ENCODE measurements at regions not wholly inside any gene's neighbourhood (a gene's known extent, or its start where the extent isn't known, plus 50 kb on each side); places are given as distances from the start of the nearest gene placed in this dataset.
"Not testable (repeated sequence)": the region's sequence is repeated elsewhere in the genome, so short reads cannot be mapped to it uniquely, and the experiment has no call there.

DNA sequence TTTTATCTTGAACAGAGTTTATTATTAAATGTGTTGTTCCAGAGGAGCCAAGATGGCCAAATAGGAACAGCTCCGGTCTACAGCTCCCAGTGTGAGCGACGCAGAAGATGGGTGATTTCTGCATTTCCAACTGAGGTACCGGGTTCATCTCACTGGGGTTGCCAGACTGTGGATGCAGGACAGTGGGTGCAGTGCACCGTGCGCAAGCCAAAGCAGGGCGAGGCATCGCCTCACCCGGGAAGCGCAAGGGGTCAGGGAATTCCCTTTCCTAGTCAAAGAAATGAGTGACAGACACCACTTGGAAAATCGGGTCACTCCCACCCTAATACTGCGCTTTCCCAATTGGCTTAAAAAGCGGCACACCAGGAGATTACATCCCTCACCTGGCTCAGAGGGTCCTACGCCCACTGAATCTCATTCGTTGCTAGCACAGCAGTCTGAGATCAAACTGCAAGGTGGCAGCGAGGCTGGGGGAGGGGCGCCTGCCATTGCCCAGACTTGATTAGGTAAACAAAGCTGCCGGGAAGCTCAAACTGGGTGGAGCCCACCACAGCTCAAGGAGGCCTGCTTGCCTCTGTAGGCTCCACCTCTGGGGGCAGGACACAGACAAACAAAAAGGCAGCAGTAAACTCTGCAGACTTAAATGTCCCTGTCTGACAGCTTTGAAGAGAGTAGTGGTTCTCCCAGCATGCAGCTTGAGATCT lies 155.2 kb upstream of the KBTBD8 start:
- not testable (repeated sequence) for DNase-seq (ENCODE audit: low read depth, low spot score)

DNA sequence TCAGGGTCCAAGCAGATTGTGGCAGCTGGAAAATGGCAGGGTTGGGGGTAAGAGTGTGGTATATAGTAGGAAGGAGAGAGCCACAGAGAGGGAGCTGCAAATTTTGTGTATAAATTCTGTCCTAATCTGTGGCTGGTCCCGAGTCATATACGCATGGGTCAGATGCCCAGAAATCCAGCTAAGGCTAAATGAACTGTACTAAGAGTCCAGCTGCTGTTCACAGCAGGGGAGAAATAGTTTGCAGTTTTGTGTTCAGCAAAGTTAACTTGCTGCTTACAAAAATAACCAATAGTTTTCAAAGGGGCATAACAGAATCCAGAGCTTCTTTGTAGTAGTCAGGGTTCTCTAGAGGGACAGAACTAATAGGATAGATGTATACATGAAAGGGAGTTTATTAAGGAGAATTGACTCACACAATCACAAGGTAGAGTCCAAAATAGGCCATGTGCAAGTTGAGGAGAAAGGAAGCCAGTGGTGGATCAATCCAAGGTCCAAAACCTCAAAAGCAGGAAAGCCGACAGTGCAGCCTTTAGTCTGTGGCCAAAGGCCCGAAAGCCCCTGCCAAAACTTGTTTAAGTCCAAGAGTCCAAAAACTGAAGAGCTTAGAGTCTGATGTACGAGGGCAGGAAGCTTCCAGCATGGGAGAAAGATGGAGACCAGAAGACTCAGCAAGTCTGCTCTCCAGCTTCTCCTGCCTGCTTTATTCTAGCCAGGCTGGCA lies 146.1 kb upstream of the KBTBD8 start:
- peak; percentile 23 for DNase-seq (ENCODE audit: low read depth, low spot score)

DNA sequence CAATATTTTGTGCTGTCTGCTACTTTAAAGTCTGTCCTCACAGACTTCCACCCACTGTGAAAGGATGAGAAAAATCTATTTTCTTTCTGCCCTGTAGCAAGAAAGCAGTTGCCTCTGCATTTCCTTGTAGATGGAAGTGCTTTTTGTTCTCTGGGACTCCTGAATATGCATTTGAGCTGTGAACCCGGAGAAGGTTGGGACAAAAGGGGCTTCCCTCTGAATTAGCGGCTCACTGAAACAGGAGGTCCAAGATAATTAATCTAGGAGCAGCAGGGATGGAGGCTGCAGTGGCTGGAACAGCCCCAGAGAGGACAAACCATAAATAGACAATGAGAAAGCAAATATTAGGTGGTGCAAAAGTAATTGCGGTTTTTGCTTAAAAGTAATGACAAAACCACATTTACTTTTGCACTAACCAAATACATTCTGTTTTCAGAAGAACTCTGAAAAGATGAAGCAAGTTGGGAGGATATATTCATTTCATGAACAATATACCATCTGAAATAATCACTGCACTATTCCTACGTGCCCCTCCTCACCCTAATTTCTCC lies 143.4 kb upstream of the KBTBD8 start:
- no peak for DNase-seq (ENCODE audit: low read depth, low spot score)

DNA sequence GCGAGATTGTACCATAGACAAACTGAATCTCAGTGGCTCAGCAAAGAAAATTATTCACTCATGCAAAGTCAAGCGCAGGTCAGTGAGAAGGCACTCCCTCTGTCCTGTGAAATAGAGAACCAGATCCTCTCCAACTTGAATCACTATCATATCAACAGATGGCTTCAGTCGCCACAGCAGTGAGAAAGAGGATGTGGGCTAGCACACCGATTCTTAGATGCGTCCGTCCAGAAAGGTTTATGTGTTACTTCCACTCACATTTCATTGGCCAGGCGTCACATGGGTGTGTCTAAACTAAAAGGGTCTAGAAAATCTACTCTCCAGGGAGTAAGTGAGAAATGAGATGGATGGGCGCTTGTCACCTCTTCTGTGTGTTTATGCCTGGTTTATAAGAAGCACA lies 141.6 kb upstream of the KBTBD8 start:
- no peak for DNase-seq (ENCODE audit: low read depth, low spot score)

DNA sequence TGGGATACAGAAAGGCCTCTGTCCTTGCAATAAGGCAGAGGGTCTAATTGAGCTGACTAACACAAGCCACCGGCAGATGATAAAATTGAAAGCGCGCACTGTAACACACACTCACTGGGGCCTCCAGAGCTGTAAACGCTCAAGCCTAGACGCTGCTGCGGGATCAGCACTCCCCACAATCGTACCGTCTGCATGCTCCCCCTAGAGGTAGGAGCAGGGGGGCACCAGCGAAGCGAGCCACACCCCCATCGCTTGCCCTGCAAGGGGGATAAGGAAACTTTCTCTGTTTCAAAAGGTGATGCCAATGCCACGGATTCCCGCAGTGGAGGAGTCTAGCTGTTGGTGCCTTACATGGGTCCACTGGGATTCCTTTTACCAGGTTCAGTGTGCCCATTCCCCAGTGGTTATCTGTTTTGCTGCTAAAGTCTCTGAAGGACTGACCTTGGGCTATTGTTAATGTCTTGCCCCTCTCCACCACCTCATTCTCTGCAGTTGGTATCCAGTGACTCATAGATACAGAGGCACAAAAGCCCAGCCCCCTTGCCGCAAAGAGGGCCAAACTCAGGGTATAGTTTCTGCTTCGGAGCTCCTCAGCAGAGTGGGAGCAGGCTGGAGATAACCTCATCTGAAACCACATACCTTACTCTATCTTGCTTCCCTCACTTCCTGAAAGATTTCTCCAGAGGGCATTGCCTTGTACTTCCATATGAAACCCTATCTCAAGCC lies 139.3 kb upstream of the KBTBD8 start:
- no peak for DNase-seq (ENCODE audit: low read depth, low spot score)

DNA sequence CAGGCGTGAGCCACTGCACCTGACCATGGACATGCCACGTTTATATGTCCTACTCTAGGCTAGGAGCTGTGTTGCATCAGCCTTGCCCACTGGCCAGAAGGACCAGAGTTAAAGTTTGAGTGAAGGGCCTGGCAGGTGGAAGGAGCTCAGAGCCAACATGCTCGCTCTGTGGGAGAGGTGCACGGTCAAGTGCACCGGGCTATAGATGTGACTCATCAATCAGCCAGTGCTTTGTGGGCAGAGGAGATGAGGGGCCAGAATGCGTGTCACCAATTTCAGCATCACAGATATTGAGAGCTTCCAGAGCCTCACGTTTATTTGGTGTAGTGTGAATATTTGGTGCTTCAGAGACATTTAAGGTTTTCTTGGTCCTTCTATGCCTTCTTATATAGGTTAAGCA lies 137.3 kb upstream of the KBTBD8 start:
- peak; percentile 11 for DNase-seq (ENCODE audit: low read depth, low spot score)

DNA sequence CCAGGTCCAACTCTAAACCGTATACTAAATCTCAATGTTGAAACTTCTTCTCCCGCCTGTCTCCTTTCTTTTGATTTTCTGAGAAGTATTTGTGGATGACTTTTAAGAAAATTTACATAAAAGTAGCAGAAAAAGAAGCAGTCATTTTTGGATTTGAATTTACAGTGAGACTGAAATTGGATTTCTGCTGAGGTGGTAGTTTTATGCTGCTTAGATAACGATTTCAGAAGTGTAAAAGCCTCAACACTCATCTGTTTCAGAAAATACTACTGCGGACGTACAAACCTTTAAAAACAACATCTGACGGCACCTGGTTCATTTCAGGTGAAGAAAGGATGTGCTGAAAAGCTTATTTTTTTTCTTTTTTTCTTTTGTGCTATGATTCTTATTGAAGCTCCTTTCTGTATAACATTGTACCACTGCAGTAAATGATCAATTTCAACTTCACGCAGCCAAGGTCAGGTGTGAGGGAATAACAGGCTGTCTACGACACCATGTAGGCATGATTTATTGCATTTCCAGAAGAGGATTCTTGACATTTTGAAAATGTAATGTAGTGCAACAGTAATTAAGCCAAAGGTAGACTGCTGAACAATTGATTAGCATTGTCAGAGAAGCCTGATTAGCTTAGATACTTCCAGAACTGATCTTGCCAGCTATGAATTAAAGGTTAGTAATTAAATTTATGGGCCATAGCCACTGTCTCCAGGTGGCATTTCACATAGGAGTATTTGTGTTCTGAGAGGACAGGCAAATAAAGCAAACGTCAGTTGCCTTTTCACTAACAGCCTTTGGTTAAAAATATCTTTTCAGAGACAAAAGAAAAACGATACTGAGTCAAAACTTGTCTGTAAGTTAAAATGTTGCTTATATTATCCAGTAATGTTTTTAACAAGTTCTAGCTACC lies 134.6 kb upstream of the KBTBD8 start:
- no peak for DNase-seq (ENCODE audit: low read depth, low spot score)

DNA sequence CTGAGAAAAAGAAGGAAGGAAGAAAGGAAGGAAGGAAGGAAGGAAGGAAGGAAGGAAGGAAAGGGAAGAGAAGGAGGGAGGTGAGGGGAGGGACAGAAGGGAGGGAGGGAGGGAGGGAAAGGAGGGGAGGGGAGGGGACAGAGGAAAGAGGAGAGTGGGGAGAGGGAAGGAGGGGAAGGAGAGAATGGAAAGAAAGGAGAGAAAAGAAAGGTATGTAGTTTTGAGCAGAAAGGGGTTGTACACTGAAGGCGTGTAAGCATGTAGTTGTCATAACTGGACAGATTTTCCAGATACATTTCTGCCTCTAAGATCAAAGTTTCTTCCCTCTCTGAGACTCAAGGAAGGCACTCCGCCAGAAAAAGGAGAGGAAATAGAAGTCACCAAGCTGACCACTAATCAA lies 113.4 kb upstream of the KBTBD8 start:
- DNase-seq (ENCODE audit: low read depth, low spot score): no peak

DNA sequence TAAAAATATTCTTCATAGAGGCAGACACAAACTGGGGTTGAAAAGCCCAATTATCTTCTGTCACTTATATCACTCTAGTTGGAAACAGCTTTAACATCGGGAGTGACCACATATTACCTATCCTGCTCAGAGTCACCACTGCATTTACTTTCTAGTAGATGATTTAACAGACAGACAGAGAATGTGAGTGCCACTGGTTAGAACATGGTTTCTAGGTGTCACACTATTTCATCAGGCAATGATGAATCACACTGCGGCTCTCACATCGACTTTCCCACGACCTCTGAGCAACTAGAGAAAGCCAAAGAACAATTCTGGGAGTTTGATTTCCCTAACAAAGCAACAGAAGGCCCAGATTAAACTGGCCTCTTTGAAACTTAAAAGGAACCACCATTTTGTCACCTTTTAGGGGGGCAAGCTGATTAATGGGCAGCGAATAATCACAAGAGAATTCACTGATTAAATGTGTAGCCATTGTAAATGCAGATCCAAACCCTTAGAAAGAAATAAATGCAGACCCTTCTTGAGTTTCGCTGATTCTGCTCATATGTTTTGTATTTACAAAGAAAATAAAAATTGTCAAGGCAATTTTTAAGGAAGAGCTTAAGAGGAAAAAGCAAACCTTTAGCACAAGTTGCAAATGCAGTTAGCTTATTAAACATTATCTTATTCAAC lies 112.6 kb upstream of the KBTBD8 start:
- DNase-seq (ENCODE audit: low read depth, low spot score): peak; percentile 70

DNA sequence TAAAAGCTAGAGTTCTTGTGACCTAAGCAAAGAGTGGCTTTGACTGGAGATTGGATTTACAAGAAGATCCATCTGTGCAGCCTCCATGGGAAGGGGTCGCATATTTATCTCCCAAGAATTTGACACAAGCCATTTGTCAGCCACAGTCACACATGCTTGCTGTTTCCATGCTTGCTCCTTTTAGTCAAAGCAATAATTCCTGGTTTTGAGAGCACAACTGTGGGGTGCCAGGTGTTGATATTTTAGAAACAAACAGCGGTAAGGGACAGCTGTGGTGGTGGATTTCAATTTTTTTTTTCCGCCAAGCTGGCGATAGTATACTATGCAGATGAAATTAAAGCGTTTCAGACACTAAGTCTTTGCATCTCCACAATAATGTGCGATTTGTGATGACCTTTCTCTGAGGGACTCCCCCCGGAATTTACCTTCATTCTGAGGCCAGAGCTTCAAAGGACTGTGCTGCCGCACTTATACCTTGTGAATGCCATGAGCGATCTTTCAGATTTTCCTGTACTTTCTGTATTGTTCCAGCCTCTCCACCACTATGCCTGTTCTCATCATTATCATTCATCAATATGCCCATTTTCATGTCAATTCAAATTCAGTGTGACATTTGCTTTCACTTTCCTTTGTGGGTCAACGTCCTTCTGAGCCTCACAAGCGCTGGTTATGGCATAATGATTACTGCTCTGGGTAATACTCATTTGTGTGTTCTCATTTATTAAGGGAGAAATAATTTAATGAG lies 108.2 kb upstream of the KBTBD8 start:
- no peak for DNase-seq (ENCODE audit: low read depth, low spot score)

DNA sequence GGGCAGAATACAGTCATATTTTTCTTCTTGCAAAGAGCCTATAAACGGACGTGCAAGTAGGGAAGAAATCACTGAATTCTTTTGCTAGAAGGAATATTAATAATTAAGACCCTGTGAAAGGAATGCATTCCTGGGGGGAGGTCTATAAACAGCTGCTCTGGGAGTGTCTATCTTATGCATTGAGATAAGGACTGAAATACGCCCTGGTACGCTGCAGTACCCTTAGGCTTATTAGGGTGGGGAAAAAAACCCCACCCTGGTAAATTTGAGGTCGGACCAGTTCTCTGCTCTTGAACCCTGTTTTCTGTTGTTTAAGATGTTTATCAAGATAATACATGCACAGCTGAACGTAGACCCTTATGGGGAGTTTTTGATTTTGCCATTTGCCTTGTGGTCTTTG lies 100.0 kb upstream of the KBTBD8 start:
- DNase-seq (ENCODE audit: low read depth, low spot score): no peak

DNA sequence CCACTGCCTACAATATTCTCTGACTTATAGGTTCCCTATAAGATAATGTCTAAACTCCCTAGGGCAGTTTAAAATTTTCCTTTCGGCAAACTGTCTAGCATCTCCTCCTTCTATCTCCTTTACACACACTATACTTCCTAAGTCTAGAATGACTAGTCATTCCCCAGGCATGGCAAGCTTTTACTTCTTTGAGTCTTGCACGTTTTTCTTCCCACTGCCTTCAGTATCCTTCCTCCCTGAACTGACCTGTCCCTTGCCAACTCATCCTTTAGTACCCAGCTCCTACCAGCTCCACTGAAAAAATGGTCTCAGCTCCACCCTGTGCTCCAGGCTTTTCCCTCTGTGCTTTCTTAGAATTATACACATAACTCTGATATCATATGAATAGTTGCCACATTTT lies 93.8 kb upstream of the KBTBD8 start:
- DNase-seq (ENCODE audit: low read depth, low spot score): no peak

DNA sequence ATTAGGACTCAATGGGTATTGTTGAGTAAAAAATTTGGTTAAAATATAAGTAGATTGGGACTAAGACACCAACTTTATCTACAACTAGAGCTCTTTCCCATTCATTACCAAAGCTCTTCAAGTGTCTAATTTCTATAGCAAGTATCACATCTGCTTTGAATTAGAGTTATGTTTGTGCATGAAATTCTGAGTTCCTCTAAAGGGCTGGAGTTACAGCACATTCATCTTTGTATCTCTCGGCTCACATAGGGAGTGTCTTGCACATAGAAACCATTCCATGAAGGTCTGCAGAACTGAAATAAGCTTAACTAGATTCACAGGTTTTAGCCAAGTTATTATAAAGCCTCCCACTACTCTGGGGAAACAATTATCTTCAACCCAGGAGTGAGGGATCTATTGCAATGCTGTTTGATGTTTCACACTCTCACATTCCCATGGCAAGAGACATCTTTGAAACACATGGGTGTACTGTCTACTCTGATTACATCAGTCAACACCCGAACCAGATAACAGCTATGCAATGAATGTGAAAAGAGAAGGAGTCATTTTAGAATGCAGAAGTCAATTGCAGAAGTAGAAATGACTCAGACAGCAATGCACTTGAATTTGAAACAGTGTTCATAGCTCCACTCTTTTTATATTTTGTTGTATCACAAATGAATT lies 93.1 kb upstream of the KBTBD8 start:
- DNase-seq (ENCODE audit: low read depth, low spot score): no peak

DNA sequence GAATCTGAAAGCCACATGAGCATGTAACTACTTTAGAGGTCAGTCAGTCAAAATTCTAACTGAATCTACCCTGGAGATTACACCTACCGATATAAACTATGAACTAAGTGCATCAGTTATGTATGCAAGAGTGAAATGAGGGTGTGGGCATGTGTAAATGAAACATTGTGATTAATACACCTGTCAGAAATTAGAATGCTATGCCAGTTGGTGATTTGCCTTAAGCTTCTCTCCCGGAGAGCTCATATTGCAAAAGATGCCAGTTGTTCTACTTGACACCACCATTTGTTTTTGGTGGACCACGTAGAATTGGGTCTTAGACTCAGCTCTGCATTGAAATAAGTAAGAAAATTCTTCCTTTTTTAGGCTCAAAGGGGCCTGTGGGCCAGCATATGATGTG lies 91.0 kb upstream of the KBTBD8 start:
- no peak for DNase-seq (ENCODE audit: low read depth, low spot score)

DNA sequence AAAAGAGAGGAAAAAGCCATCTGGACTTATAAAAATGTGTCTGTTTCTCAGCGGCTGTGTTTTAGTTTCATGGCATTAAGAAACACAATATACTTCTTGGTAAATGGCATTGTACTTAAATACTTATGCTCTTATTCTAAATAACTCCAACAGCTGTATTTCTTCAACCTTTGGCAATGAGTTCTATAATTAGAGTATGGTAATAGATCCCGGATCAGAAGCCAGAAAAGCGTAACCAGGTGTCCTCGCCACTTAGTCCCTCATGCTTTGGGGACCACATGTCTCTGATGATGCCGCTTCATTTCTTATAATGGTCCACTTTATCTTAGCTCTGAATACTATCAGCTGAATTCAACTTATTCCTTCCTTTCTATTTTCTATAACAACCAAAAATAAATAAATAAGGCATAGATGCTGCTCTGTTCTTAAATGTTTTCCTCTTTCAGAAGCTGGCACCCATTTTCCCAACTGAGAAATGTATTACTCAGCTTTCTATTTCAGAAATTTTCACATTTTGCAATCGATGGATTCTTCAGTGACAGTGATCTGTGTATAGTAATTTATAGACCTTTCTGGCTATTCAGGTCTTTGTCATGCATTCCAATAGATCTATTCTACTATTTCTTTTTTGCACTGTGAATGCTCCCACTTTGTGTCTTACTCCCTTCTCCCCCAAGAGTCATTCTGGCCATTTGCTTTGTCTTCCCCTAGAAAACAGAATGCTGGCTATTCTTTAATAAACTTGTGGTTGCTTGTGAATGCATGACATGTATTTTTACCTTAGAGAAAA lies 87.6 kb upstream of the KBTBD8 start:
- DNase-seq (ENCODE audit: low read depth, low spot score): no peak

DNA sequence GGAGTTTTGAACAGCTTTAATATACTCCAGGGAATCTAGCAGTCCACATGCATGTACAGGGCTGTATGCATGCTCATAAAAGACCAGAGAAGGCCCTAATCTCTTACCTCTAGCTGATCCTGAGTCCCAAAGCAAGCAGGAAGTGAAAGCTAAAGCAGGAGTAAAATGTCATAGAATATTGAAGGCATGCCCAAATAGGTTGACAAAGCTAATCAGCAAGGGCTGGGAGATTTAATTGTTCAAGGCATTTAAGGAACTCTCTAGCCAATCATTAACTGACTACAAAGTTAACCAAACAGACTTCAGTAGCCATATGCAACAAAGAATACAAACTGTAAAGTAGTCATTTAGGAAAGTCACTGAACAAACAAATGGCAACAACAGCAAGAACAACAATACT lies 85.8 kb upstream of the KBTBD8 start:
- DNase-seq (ENCODE audit: low read depth, low spot score): no peak

DNA sequence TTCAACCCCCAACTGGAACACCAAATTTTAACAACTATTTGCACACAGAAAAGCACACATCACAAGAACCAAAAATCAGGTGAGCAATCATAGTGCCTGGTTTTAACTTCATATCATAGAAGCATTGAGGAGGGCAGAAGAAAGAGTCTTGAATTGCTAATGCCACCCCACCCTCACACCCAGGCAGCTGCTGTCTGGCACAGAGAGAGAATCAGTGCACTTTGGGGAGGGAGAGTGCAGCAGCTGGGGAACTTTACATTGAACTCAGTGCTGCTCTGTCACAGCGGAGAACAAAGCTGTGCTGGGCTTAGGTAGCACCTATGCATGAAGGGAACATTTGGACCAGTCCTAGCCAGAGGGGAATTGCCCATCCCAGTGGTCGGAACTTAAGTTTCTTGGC lies 76.0 kb upstream of the KBTBD8 start:
- DNase-seq (ENCODE audit: low read depth, low spot score): no peak

DNA sequence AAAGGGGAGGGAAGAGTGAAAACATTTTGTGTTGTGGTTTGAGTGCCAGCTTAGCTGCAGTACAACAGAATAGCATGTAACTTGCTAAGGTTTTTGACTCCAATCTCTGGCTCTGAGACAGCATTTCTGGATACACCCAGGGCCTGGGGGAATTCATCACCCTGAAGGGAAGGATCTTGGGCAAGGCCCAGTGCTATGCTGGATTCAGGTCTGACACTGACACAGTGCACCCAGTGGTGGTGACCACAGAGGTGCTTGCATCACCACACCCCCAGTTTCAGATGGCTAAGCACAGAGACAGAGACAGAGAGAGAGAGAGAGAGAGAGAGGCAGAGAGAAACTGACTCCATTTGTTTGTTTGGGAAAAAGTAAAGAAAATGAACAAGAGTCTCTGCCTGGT lies 74.1 kb upstream of the KBTBD8 start:
- DNase-seq (ENCODE audit: low read depth, low spot score): no peak

DNA sequence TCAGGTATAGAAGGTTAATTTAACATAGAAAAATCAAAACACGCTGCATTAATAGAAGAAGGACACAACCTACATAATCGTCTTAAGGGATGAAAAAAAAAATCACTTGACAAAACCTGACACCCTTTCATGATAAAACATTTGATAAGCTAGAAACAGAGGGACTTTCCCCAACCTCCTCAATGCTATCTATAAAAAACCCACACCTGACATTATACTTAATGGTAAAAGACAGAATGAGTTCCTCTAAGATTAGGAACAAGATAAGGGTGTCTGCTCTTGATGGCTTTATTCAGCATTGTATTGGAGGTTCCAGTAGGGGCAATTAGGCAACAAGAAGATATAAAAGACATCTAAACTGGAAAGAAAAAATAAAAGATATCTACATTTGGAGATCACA lies 69.9 kb upstream of the KBTBD8 start:
- no peak for DNase-seq (ENCODE audit: low read depth, low spot score)
